ENCODE measurements at regions not wholly inside any gene's neighbourhood (a gene's known extent, or its start where the extent isn't known, plus 50 kb on each side); places are given as distances from the start of the nearest gene placed in this dataset.

- no peak overlapping the region for H3K4me3 Mint-ChIP-seq
- TF ChIP-seq CTCF (IDR thresholded peaks at IDR 0.05): no peak
- H3K27ac Mint-ChIP-seq: no peak overlapping the region
- H3K36me3 Mint-ChIP-seq (ENCODE audit: low read depth): no peaks in the 10 kb centered on the region
- H3K9me3 Mint-ChIP-seq: no peaks in the 10 kb centered on the region
- H3K27me3 Mint-ChIP-seq (ENCODE audit: insufficient read depth): peaks cover 7% of the 10 kb centered on the region
- peaks cover 31% of the 10 kb centered on the region for H3K4me1 Mint-ChIP-seq (ENCODE audit: low read depth)
- DNase-seq: no peak
Measured at GRCh38 chr13:44133626-44134025, 240.0 kb upstream of the SERP2 start.

- Mint-ChIP-seq H3K9me3 (no peaks in the 10 kb centered on the region), H3K36me3 (ENCODE audit: low read depth) (no peaks in the 10 kb centered on the region), H3K27me3 (ENCODE audit: insufficient read depth) (peaks cover 5% of the 10 kb centered on the region), H3K4me1 (ENCODE audit: low read depth) (peaks cover 31% of the 10 kb centered on the region), H3K27ac (no peak overlapping the region), H3K4me3 (no peak overlapping the region)
- no peak for TF ChIP-seq CTCF (IDR thresholded peaks at IDR 0.05)
- no peak for DNase-seq
Measured at GRCh38 chr13:44135566-44135965, 238.1 kb upstream of the SERP2 start.

- H3K4me3 Mint-ChIP-seq: no peak overlapping the region
- DNase-seq: no peak
- no peaks in the 10 kb centered on the region for H3K36me3 Mint-ChIP-seq (ENCODE audit: low read depth)
- no peak for TF ChIP-seq CTCF (IDR thresholded peaks at IDR 0.05)
- H3K4me1 Mint-ChIP-seq (ENCODE audit: low read depth): peaks cover 26% of the 10 kb centered on the region
- no peak overlapping the region for H3K27ac Mint-ChIP-seq
- no peaks in the 10 kb centered on the region for H3K9me3 Mint-ChIP-seq
- H3K27me3 Mint-ChIP-seq (ENCODE audit: insufficient read depth): peaks cover 3% of the 10 kb centered on the region
Measured at GRCh38 chr13:44136696-44137268, 236.8 kb upstream of the SERP2 start.

GRCh38 chr13:44137466-44137865 is 236.2 kb upstream of the SERP2 start:
- Mint-ChIP-seq H3K4me3 (no peak overlapping the region), H3K36me3 (ENCODE audit: low read depth) (no peaks in the 10 kb centered on the region), H3K4me1 (ENCODE audit: low read depth) (peaks cover 19% of the 10 kb centered on the region), H3K27ac (no peak overlapping the region), H3K9me3 (no peaks in the 10 kb centered on the region), H3K27me3 (ENCODE audit: insufficient read depth) (peaks cover 3% of the 10 kb centered on the region)
- DNase-seq: no peak
- TF ChIP-seq CTCF (IDR thresholded peaks at IDR 0.05): no peak

GRCh38 chr13:44140146-44140545 is 233.5 kb upstream of the SERP2 start:
- no peak overlapping the region for H3K4me3 Mint-ChIP-seq
- H3K27ac Mint-ChIP-seq: no peak overlapping the region
- DNase-seq: no peak
- H3K9me3 Mint-ChIP-seq: no peaks in the 10 kb centered on the region
- peaks cover 15% of the 10 kb centered on the region for H3K4me1 Mint-ChIP-seq (ENCODE audit: low read depth)
- peaks cover 11% of the 10 kb centered on the region for H3K27me3 Mint-ChIP-seq (ENCODE audit: insufficient read depth)
- TF ChIP-seq CTCF (IDR thresholded peaks at IDR 0.05): no peak
- no peaks in the 10 kb centered on the region for H3K36me3 Mint-ChIP-seq (ENCODE audit: low read depth)

Measured in HFFc6 (cell line).